ENCODE measurements at regions not wholly inside any gene's neighbourhood (a gene's known extent, or its start where the extent isn't known, plus 50 kb on each side); places are given as distances from the start of the nearest gene placed in this dataset.

DNA sequence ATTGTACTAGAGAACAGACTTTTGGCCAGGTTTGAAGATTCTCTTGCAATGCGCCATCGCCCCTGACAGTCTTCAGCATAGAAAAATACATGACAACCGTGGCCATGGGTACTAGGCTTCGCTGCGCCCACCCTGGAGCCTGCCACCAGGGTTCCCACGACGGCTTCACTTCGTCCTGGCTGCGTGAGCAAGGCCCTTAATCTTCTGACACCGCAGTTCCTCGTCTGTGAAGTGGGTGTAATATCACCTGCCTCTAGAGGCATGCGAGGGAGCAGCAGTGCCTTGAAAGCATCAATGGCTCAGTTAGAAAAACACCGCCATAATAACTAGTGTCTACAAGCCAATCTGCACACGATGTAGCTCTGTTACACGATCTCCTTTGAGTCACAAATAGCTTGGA is 175.2 kb upstream of the HS6ST1 start:
- DNase-seq (ENCODE audit: low spot score): no peak

DNA sequence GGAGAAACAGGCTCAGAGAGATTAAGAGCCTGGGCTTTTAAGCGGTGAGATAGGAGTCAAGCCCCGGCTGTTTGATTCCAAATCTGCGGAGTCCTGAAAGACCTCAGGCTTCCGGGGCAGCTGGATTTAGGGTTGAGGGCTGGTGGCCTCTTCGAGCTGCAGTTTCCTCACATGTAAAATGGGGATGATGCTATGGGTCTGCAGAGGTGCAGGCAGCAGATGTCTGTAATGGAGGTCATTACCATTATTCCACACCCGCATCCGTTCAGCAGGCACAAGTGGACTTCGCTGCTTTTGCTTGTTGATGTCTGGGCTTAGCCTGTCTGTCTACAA is 175.6 kb upstream of the HS6ST1 start:
- no peak for DNase-seq (ENCODE audit: low spot score)

DNA sequence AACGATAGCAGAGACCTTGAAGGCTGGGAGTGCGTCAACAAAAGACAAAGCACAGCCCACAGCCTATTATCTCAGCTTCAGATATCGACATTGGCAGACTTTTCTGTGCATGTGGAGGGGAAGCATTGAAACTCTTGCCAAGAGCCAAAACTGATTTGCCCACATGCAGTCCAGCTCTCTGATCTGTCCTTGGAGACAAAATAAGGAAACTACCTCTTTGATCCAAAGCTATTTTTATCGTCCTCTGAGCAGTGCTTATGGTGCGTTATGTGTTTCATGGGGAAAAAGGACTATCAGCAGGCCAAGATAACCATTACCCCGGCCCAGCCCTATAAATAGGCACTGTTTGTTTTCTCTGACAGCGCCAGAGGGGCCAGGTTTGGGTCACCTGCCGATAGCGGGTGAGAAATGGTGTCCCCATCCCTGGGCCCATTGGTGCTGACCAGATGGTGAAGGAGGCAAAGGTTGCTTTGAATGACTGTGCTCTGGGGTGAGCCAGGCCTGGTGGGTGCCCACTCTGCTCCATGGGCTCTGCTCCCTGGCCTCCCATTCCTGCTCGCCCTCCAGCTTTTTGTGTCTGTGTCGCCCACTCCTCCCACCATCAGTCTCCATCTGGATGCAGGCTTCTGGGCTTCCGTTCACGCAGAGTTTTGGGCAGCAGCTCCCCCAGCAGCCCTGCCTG is 176.1 kb upstream of the HS6ST1 start:
- no peak for DNase-seq (ENCODE audit: low spot score)

DNA sequence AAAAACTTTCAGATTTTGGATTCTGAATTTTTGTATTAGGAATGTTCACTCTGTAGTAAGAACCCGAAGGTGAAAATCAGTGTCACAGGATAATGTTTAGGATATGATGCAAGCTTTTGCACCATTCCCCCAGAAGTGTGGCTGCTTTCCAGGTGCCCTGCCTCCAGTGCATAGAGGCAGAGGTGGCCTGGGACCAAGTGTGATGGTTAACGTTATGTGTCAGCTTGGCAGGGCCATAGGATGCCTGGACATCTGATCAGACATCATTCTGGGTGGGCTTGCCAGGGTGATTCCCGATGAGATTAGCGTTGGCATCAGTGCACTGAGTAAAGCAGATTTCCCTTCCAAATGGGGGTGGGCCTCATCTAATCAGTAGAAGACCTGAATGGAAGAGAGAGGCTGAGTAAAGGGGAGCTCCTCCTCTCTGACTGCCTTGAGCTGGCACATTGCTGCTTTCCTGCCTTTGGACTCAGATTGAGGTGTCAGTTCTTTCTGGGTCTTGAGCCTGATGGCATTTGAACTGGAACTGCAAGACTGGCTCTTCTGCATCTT is 177.4 kb upstream of the HS6ST1 start:
- no peak for DNase-seq (ENCODE audit: low spot score)

DNA sequence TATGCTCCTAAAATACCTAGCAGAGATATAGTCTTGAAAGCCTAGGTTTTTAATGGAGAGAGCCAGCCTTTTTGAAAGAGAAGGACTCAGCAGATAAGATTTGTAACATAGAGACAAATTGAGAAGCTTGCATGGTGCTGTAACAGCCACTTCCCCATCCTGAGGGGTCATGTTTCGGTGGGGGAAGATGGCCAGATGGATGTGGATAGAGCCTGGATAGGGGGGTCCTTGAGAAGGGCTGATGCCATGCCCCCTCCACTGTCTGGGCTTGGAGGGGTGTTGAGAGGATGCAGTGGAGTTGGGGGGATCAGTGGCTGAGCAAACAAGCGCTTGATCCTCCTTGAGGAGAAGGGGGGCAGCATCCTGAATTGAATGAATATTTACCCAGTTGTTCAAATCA is 178.0 kb upstream of the HS6ST1 start:
- DNase-seq (ENCODE audit: low spot score): no peak

DNA sequence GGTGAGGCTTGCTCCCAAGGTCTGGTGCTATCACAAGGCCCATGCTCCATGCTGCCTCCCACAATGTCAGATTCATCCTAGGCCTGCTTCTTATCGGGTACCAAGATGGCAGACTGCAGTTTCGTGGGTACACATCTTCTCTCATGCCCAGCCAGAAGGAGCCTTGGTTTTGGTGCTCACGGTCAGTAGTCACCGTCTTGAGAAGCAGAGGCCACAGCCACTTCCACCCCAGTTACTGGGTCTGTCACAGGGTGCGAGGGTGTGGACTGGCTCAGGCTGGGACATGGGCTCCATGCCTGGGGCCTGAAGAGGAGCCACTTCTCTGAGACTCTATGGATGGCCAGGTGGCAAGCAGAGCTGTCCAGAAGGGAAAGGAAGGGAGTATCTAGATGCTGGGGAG is 178.8 kb upstream of the HS6ST1 start:
- no peak for DNase-seq (ENCODE audit: low spot score)

DNA sequence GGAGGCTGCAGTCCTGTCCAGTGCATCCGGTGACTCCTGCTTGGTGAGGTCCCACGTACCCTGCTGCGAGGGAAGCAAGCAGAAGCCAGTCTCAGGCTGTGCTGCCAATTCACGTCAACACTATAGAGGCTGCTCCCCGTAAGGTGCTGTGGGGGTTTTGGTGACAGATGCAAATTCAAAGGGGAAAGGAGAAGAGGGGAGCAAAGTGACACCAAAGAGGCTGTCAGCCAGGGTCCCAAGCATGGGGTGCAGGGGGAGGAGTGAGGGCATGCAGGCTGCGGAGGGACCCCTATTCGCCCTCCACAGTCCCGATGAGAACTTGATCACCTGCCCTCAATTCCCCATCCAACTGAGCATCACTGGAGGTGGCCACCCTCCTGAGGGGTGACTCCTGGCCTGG is 179.4 kb upstream of the HS6ST1 start:
- DNase-seq (ENCODE audit: low spot score): no peak

DNA sequence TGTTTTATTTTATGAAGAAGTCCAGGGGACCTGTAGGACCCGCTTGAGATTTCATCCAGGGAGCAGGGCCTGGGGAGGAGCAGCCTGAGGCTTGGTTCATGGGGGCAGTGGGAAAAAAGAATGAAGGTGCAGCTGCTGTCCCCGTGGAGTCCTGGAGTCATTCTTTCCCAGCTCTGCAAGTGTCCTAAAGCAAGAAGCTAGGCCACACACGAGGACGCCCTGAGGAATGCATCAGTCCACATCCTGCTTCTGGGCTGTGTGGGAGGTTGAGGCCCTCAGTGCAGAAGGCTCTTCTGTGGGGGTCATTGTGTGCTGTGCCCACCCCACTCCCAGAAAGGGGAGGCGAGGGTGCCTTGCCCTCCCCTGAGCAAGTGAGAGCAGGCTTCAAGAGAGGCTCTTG is 179.9 kb upstream of the HS6ST1 start:
- no peak for DNase-seq (ENCODE audit: low spot score)

DNA sequence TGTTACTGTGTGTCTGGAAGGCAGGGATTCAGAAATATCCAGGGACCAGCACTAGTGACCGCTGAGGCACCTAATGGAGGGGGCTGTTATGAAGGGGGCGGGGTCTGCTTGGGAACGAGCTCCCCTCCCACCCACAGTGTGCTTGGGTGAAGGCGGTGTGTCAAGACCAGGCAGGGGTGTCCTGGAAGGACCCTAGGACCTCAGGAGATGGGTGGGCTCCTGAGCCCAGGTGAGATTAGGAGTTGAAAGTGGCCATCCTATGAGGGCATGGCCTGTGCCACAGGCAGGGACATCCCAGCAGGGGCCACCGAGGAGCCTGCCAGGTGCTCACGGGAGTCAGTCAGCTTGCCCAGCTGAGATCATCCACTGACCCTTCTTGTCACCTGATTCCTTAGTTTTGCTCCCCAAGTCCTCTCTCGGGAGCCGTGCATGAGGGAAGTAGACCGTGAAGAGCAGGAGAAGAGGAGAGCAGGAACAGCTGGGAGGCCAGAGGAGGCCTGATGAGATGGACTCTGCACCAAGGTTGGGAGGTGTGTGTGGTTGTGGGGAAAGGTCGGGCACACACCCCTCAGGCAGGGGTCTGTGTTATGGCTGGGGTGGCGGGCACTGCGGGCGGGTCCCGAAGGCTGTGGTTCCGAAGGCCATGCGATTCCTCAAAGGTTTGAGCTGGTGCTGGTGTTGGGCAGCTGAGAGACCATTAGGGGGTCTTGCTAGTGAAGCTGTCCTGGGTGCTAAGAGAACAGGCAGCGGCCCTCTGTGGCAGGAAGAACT is 180.9 kb upstream of the HS6ST1 start:
- no peak for DNase-seq (ENCODE audit: low spot score)

DNA sequence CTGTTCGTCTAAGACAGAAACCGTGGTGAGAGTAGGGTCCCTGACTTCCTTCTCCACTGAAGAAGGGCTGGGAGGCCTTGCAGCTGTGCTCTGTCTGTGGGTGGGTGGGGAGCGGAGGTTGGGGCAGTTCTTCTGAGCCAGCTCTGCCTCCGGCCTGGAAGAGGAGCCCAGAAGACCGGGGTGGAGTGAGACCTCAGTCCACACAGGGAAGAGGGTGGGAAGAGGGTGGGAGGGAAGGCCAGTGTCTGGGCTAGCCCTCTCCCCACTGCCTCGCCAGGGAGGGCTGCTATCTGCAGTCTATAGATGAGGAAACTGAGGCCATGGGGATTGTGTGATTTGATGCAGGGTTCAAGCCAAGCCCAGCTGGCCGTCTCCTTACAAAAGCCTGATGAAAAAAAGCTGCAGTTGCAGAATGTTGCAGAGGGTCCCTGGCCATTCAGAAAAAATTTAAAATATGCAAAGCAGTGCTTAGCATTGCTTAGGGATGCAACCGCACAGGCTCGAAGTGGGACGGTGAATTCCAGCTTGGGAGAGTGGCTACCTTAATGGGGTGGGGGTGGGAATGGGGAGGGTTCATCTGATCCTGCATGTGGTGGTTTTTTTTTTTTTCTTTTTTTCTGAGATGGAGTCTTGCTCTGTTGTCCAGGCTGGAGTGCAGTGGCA is 181.6 kb upstream of the HS6ST1 start:
- no peak for DNase-seq (ENCODE audit: low spot score)

DNA sequence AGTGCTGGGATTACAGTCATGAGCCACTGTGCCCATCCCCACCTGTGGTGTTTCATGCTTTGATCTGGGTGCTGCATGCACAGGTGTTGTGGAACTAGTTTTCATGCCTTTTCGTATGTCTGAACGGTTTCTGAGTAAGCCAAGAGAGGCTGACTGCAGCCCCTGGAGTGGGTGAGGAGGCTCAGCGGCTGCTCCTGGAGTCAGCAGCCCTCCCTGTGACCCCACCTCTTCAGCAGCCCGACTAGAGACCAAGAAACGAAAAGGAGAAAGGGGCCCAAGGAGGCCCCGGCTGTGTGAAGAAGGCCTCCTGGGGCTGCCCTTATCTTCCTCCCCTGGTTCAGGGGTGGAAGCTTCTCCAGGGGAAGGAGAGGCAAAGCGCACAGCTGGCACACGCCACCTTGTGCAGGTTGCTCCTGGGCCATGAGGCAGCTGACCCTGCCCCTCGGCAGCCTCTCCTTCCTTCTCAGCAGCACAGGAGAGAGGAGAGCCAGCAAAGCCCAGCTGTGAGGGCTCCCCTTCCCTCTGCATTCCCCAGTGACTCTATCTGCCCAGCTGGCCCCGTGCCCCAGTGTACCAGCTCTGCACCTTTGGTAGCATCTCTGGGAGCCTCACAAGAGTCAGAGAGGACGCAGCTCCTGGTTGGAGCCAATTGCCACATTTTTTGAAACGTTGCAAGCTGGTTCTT is 182.5 kb upstream of the HS6ST1 start:
- no peak for DNase-seq (ENCODE audit: low spot score)

DNA sequence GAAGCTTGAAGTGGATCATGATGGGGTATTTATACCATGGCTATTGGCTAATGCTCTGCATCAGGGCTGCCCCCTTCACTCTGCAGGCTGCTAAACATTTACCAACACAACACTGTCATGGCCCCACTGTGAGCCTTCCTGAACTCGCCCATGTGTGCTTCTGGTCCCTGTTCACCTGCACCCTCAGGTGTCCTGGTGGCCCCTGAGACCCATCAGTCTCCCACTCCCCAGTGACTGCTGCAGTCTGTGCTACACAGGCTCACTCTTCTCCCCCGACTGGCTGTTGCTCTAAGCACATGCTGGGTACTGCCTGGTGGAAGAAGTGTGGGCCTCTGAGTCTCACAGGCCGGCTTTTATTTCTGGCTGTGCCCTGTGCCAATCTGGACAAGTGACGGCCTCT is 183.0 kb upstream of the HS6ST1 start:
- no peak for DNase-seq (ENCODE audit: low spot score)

DNA sequence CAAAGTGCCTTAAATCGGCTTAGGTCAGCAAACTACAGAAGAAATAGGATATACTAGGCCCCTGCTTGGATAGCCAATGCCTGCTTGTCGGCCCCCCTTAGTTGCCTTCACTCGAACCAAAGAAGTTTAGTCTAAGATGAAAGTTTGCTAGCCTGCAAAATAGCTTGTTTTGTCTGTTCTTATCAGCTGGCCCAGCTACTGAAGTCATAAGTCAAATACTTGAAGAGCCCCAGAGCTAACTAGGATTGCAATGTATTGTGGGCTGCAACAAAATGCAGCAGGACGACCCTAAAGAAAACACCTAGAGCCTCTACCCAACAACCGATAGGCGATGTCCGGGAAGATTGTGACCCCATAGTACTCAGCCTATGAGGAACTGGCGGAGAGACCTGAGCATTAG is 183.5 kb upstream of the HS6ST1 start:
- no peak for DNase-seq (ENCODE audit: low spot score)

DNA sequence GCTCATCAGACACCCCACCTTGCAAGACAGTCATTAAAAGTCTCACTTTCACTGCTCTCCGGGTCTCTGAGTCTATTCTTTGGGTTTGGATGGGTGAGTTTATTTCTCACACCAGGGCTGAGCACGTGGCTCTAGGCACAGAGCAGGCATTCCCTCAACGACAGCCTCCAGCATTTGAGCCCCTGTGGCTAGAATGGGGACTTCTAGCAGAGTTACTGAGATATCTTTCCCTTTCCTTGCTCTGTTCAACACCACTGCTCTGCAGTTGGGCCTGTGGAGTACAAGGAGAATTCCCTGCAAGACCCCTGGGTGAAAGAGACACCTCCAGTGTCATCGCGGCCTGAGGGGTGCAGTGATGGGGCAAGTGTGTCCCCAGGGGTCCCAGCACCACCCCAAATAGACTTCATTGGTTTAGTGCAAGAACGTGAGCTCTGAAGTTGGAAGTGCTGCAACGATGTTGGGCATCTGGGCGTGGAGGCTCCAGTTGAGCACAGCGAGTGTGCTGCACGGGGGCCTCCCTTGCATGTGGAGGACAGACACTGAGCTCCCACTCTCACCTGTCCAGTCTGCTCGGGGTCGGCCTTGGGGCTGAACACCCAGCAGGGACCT is 184.1 kb upstream of the HS6ST1 start:
- DNase-seq (ENCODE audit: low spot score): no peak

DNA sequence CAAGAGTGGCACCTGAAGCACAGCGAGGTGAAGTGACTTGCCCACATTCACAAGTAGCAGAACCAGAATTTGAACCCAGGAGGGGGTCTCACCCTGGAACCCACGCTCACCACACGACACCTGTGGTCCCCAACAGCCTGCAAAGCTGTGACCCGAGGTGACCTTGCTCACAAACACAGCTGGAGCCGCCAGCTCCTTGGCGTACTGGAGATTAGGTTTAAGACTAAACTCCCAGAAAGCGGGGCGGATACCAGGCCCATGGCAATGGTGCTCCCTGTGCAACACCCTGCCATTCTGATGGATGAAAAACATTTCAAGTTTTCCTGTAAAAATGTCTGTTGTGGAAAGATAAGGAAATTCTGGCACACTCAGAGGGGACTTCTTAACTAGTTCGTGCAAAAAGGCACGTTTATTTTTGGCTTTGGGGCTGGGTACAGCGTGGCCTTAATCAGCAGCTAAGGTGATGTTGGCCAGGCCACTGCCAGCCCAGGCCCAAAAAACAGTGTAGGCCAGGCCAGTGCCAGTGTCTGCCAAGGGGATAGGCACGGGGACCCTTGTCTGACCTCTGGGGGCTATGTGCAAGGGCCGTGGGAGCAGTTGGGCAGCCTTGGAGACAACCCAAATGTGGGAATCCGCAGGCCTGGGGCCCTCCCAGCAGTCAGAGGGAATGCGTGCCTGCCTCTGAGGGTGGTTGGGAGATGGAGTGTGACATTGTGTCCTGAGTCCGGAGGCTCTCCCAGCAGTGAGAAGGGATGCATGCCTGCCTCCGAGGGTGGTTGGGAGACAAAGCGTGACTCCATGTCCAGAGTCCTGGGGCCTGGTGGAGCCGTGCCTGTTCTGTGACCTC is 185.0 kb upstream of the HS6ST1 start:
- no peak for DNase-seq (ENCODE audit: low spot score)

DNA sequence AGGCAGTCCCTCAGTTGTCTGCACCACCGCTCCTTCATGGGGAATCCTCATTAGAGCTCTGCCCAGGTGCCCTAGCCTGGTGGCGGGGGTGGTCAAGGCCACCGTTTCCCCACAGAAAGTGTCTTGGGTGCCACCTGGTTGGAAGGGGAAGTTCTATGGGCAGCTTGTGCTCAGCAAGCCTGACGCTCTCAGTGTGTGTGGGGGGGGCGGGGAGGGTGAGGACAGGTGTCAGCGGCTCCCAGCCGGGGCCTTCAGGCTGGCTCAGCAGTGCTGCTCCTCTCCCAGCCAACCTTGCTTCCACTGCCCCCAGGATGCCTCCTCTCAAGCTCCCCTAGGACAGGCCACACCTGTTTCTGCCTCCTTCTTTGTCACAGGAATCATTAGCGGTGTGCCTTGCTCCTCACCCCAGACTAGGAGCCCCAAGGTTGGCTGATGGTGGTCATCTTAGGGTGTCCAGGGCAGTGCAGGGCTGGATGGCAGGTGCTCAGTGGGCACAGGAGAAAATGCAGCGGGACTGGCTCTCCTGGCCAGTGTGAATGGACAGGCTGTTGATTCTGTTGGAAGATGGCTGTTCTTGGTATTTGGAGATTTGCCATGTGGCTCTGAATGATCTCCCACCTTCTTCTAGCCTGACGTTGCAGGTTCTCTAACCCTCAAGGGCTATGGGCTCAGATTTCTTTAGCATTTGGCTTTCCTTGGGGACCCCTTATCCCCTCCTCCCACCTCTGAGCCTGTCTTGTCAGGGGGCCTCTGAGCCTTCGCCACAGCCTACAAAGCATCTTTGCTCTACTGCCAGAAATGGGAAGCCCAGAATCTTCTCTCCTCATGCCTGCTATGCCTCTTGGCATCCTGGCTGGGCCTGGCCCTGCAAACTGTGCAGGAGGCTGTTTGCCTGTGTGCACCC is 185.8 kb upstream of the HS6ST1 start:
- DNase-seq (ENCODE audit: low spot score): no peak

DNA sequence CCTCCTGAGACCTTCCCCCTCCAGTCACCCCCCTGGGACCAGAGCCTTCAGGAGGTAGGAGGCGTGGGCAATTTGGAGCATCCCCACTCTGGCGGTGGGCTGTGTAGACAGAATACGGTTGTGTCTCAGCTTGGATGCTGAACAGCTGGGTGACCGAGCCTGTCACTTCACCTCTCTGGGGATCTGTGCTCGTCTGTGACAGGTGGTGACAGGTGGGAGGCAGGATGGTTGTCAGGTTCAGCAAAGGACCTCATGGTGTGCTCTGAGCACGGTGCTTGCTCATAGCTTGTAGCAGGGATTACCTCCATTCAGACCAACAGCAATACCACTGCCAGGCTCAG is 186.5 kb upstream of the HS6ST1 start:
- DNase-seq (ENCODE audit: low spot score): no peak

DNA sequence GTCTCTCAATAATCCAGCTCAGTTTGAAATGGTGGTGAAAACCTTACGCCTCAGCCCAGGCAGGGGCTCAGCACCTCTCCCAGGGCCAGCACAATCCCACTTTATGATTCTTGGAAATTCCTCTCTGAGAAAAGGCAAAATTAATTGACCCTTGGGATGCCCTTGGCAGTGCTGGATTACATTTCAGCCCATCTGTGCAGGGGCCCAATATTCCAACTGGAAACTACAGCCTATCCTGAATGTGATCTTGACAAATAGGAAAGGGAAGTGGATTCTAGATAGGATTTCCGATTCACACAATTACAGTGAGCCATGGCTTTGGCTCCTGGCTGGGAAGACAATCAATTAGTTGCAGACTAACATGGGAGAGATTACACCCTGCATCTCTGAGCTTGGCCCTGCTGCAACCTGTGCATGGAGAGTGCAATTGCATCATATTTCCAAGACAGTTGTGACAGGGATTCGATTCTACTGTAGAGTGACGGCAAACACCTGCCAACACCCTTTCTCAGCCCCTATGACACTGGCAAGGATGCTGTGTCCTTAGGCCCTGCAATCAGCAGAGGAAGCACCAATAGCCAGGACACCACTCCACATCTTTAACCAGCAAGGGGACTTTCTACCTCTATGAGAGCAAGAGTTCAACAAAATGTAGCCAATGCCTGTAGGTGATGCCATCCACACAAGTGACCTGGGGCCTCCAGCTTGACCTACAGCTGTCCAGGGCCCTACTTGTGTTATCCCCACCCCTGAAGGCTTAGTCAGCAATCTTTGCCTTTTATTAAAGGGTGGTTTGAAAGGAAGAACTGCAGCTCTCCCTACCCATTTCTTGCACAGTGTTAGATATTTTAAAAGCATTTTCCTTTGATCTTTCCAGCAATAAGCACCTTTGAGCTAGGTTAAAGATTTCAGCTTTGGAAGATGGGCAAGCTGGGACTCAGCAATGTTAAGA is 187.2 kb upstream of the HS6ST1 start:
- DNase-seq (ENCODE audit: low spot score): no peak

DNA sequence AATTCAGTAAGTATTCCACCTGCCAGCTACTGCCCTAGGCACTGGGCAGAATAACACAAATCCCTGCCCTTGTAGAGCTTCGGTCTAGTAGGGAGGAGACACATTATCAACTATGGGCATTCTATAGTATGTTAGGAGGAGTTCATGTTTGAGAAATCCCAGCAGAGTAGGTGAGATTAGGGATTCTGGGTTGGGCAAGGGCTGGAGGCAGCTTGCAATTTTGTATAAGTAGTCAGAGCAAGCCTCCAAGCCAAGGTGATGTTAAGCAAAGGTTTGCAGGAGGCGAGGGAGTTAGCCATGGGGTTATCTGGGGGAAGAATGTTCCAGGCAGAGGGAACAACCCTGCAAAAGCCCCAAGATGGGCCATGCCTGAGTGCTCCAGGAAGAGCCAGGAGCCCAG is 187.9 kb upstream of the HS6ST1 start:
- DNase-seq (ENCODE audit: low spot score): no peak

All from activated CD4-positive, alpha-beta T cell treated with anti-CD3 and anti-CD28 coated beads, Interleukin-2, Interleukin-4, amounts not matched to agents 100 ng/mL and 50 ng/mL, durations not matched to agents 16 hours and 8 hours (primary cell).